ELF-1 (cell line): ENCODE measurements at regions not wholly inside any gene's neighbourhood (a gene's known extent, or its start where the extent isn't known, plus 50 kb on each side); places are given as distances from the start of the nearest gene placed in this dataset.

Source experiments
- DNase-seq: peaks from one replicate; pipeline ENCODE4 v3.0.0-alpha.2; 2016; ENCODE audit warnings: low read depth, low spot score

GRCh38 chr21:38148046-38148445, 108.7 kb upstream of the KCNJ15 start:
- no peak for DNase-seq

GRCh38 chr21:38151021-38151645, 105.7 kb upstream of the KCNJ15 start:
- DNase-seq: no peak

GRCh38 chr21:38156200-38156599, 100.6 kb upstream of the KCNJ15 start:
- DNase-seq: no peak

GRCh38 chr21:38159355-38159754, 97.4 kb upstream of the KCNJ15 start:
- peak; percentile 76 for DNase-seq

- DNase-seq: no peak
Measured at GRCh38 chr21:38165466-38166172, 91.2 kb upstream of the KCNJ15 start.

- no peak for DNase-seq
Measured at GRCh38 chr21:38166173-38166535, 90.6 kb upstream of the KCNJ15 start.

- no peak for DNase-seq
Measured at GRCh38 chr21:38167345-38167744, 89.4 kb upstream of the KCNJ15 start.

GRCh38 chr21:38170283-38170682, 86.5 kb upstream of the KCNJ15 start:
- peak; percentile 70 for DNase-seq

GRCh38 chr21:38170704-38171682, 85.8 kb upstream of the KCNJ15 start:
- DNase-seq: no peak

GRCh38 chr21:38171723-38172344, 85.0 kb upstream of the KCNJ15 start:
- peak; percentile 94 for DNase-seq

GRCh38 chr21:38173276-38174035, 83.3 kb upstream of the KCNJ15 start:
- no peak for DNase-seq

GRCh38 chr21:38175306-38175705, 81.5 kb upstream of the KCNJ15 start:
- no peak for DNase-seq

GRCh38 chr21:38177919-38178652, 78.7 kb upstream of the KCNJ15 start:
- no peak for DNase-seq

GRCh38 chr21:38178653-38179470, 77.9 kb upstream of the KCNJ15 start:
- no peak for DNase-seq

GRCh38 chr21:38179511-38179910, 77.3 kb upstream of the KCNJ15 start:
- DNase-seq: no peak

- no peak for DNase-seq
Measured at GRCh38 chr21:38181096-38181495, 75.7 kb upstream of the KCNJ15 start.

- no peak for DNase-seq
Measured at GRCh38 chr21:38182370-38182985, 74.3 kb upstream of the KCNJ15 start.

GRCh38 chr21:38183961-38184360, 72.8 kb upstream of the KCNJ15 start:
- DNase-seq: no peak

- no peak for DNase-seq
Measured at GRCh38 chr21:38186661-38187270, 70.0 kb upstream of the KCNJ15 start.
